GM23338 (cell line): ENCODE measurements at regions not wholly inside any gene's neighbourhood (a gene's known extent, or its start where the extent isn't known, plus 50 kb on each side); places are given as distances from the start of the nearest gene placed in this dataset.

Source experiments
- ATAC-seq: fragments of 200-7000 bp; cut with Tn5 transposase; 3 replicates; pipeline ENCODE4 v1.9.1; 2020
- DNase-seq: peaks from one replicate; pipeline ENCODE4 v3.0.0-alpha.2; 2015; ENCODE audit warnings: low spot score
- H2AFZ ChIP-seq: fragments of 200-600 bp; sonication (generic); 2 replicates; pipeline ENCODE4 v1.8.0; 2016; ENCODE audit warnings: antibody characterized with exemption, mild to moderate bottlenecking, moderate library complexity
- H3F3A ChIP-seq: fragments of 200-600 bp; sonication (generic); replicated peaks from 2 replicates; pipeline ENCODE4 v1.8.0; 2017; ENCODE audit warnings: antibody characterized with exemption, mixed run types, low read depth
- H3K27ac ChIP-seq: fragments of 200-600 bp; sonication (generic); 2 replicates; pipeline ENCODE4 v1.6.1; 2016; ENCODE audit warnings: low read depth
- H3K27me3 ChIP-seq: fragments of 200-600 bp; sonication (generic); 2 replicates; pipeline ENCODE4 v1.8.0; 2016; ENCODE audit warnings: mild to moderate bottlenecking, mixed run types, moderate library complexity; ENCODE audit not compliant: insufficient read depth
- H3K36me3 ChIP-seq: fragments of 200-600 bp; sonication (generic); 2 replicates; pipeline ENCODE4 v1.8.0; 2016; ENCODE audit warnings: mild to moderate bottlenecking; ENCODE audit not compliant: insufficient read depth
- H3K4me1 ChIP-seq: fragments of 200-600 bp; sonication (generic); 2 replicates; pipeline ENCODE4 v1.8.0; 2016; ENCODE audit warnings: mild to moderate bottlenecking, moderate library complexity; ENCODE audit not compliant: insufficient read depth
- H3K4me2 ChIP-seq: fragments of 200-600 bp; sonication (generic); 2 replicates; pipeline ENCODE4 v1.7.1; 2017; ENCODE audit warnings: mixed run types
- H3K4me3 ChIP-seq: fragments of 200-600 bp; sonication (generic); 2 replicates; pipeline ENCODE4 v1.6.1; 2016; ENCODE audit warnings: mixed run types
- H3K79me2 ChIP-seq: fragments of 200-600 bp; sonication (generic); replicated peaks from 2 replicates; pipeline ENCODE4 v1.8.0; 2017; ENCODE audit warnings: mild to moderate bottlenecking; ENCODE audit not compliant: insufficient read depth
- H3K9me2 ChIP-seq: fragments of 200-600 bp; sonication (generic); 2 replicates; pipeline ENCODE4 v1.8.0; 2017; ENCODE audit not compliant: insufficient read depth
- H4K20me1 ChIP-seq: fragments of 200-600 bp; sonication (generic); replicated peaks from 2 replicates; pipeline ENCODE4 v1.8.0; 2017; ENCODE audit warnings: mild to moderate bottlenecking; ENCODE audit not compliant: insufficient read depth
- H3K27ac Mint-ChIP-seq: 2 replicates; pipeline ENCODE4 v1.8.0; 2020; ENCODE audit warnings: inconsistent platforms, mild to moderate bottlenecking, moderate library complexity, mixed read lengths
- H3K27me3 Mint-ChIP-seq: 3 replicates; pipeline ENCODE4 v1.8.0; 2022; ENCODE audit warnings: low read depth, mild to moderate bottlenecking, moderate library complexity, mixed read lengths, inconsistent platforms; ENCODE audit not compliant: insufficient read depth, poor library complexity
- H3K36me3 Mint-ChIP-seq: 3 replicates; pipeline ENCODE4 v1.8.0; 2021; ENCODE audit warnings: low read depth, mild to moderate bottlenecking, inconsistent platforms, moderate library complexity, mixed read lengths
- H3K4me1 Mint-ChIP-seq: 3 replicates; pipeline ENCODE4 v1.8.0; 2020; ENCODE audit warnings: mild to moderate bottlenecking, inconsistent platforms, mixed read lengths
- H3K4me3 Mint-ChIP-seq: 3 replicates; pipeline ENCODE4 v1.8.0; 2021; ENCODE audit warnings: moderate library complexity, mild to moderate bottlenecking, inconsistent platforms, mixed read lengths
- H3K9me3 Mint-ChIP-seq: 3 replicates; pipeline ENCODE4 v1.8.0; 2020; ENCODE audit warnings: moderate library complexity, mild to moderate bottlenecking, inconsistent platforms, mixed read lengths
- EZH2 ChIP-seq: fragments of 200-600 bp; sonication (generic); IDR thresholded peaks from one replicate; pipeline ENCODE4 v1.8.0; 2017; ENCODE audit warnings: antibody characterized with exemption, mild to moderate bottlenecking, low read depth; ENCODE audit not compliant: unreplicated experiment
- EZH2phosphoT487 ChIP-seq: fragments of 200-600 bp; sonication (generic); IDR thresholded peaks from one replicate; pipeline ENCODE4 v1.8.1; 2018; ENCODE audit warnings: antibody characterized with exemption; ENCODE audit not compliant: unreplicated experiment
- NANOG ChIP-seq: IDR thresholded peaks from 2 replicates; pipeline ENCODE4 v1.6.1; 2016; ENCODE audit warnings: antibody characterized with exemption, borderline replicate concordance
- POLR2AphosphoS5 ChIP-seq: IDR thresholded peaks from 2 replicates; pipeline ENCODE4 v1.6.1; 2016; ENCODE audit warnings: antibody characterized with exemption, low read depth
- STAT1 ChIP-seq: IDR thresholded peaks from one replicate; pipeline ENCODE4 v1.6.1; 2016; ENCODE audit warnings: antibody characterized with exemption; ENCODE audit not compliant: unreplicated experiment
- ZNF114 ChIP-seq: fragments of 250-450 bp; sonication (Bioruptor Pico); IDR thresholded peaks from 2 replicates; pipeline ENCODE4 v1.5.0; 2020; ENCODE audit warnings: mild to moderate bottlenecking, moderate library complexity
- ZNF331 ChIP-seq: fragments of 250-450 bp; sonication (Bioruptor Pico); IDR thresholded peaks from 2 replicates; pipeline ENCODE4 v1.5.0; 2020; ENCODE audit warnings: low read depth, mild to moderate bottlenecking, moderate library complexity
- TF ChIP-seq, protein P1 (sequence below), 2 experiments: fragments of 200-600 bp in 1 of 2; sonication (generic) in 1 of 2; conservative IDR thresholded peaks; 2 replicates each; pipeline versions ENCODE4 v1.5.1 to v1.6.1; 2016 to 2017; ENCODE audit warnings: antibody characterized with exemption in 2 of 2, low read depth in 2 of 2, mild to moderate bottlenecking in 2 of 2, moderate library complexity in 1 of 2
- TF ChIP-seq, protein P2 (sequence below): IDR thresholded peaks from one replicate; pipeline ENCODE4 v1.6.1; 2018; ENCODE audit warnings: antibody characterized with exemption; ENCODE audit not compliant: unreplicated experiment
- TF ChIP-seq, protein P3 (sequence below): IDR thresholded peaks from 2 replicates; pipeline ENCODE4 v1.6.1; 2016; ENCODE audit warnings: antibody characterized with exemption

DNA sequence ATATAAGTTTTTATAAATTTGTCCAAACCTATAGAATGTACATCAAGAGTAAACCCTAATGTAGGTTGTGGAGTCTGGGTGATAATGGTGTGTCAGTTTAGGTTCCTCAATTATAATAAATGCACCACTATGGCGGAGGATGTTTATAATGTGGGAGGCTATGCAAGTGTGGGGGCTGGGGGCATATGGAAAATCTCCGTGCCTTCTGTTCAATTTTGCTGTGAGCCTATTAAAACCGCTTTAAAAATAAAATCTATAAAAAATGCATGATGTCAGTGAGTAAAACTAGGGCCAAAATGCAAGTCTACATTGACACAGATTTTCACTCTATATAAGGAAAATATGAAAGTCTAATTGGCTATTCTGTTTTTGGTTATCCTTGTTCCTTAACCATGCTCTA lies 774.9 kb upstream of the ALCAM start:
- no peak overlapping the region for H3K27ac Mint-ChIP-seq
- H3K27me3 Mint-ChIP-seq, result no peaks in the 10 kb centered on the region
- no peaks in the 10 kb centered on the region for H3K4me1 Mint-ChIP-seq
- Histone ChIP-seq H3K27me3 (no peaks in the 10 kb centered on the region), H3K79me2 (no peaks in the 10 kb centered on the region), H3F3A (no peaks in the 10 kb centered on the region), H3K4me3 (no peak overlapping the region), H3K27ac (no peak overlapping the region), H3K4me1 (no peaks in the 10 kb centered on the region), H3K4me2 (no peak overlapping the region), H4K20me1 (no peaks in the 10 kb centered on the region), H3K36me3 (no peaks in the 10 kb centered on the region), H3K9me2 (no peaks in the 10 kb centered on the region), H2AFZ (no peak overlapping the region)
- DNase-seq (no peak), ATAC-seq (no peak)
- no peaks in the 10 kb centered on the region for H3K36me3 Mint-ChIP-seq
- H3K9me3 Mint-ChIP-seq, result peaks cover 3% of the 10 kb centered on the region; the same call in 2 of the 3 replicates
- H3K4me3 Mint-ChIP-seq, result no peak overlapping the region
- TF ChIP-seq ZNF114 (no peak), ZNF331 (CRISPR knock-in tag) (no peak)

- Histone ChIP-seq H3F3A (no peaks in the 10 kb centered on the region), H3K27me3 (no peaks in the 10 kb centered on the region), H4K20me1 (no peaks in the 10 kb centered on the region), H3K4me3 (no peak overlapping the region), H3K36me3 (no peaks in the 10 kb centered on the region), H3K9me2 (no peaks in the 10 kb centered on the region), H2AFZ (no peak overlapping the region), H3K4me2 (no peak overlapping the region), H3K4me1 (no peaks in the 10 kb centered on the region), H3K27ac (no peak overlapping the region), H3K79me2 (no peaks in the 10 kb centered on the region)
- Mint-ChIP-seq H3K27me3 (peaks cover 2% of the 10 kb centered on the region), H3K36me3 (no peaks in the 10 kb centered on the region), H3K9me3 (no peaks in the 10 kb centered on the region), H3K27ac (no peak overlapping the region), H3K4me3 (no peak overlapping the region), H3K4me1 (peaks cover 4% of the 10 kb centered on the region; the same call in 1 of the 3 replicates)
- ATAC-seq, result no peak
- DNase-seq, result no peak
- no peak for TF ChIP-seq ZNF331 (CRISPR knock-in tag)
- no peak for TF ChIP-seq POLR2AphosphoS5
- TF ChIP-seq, protein P1, sequence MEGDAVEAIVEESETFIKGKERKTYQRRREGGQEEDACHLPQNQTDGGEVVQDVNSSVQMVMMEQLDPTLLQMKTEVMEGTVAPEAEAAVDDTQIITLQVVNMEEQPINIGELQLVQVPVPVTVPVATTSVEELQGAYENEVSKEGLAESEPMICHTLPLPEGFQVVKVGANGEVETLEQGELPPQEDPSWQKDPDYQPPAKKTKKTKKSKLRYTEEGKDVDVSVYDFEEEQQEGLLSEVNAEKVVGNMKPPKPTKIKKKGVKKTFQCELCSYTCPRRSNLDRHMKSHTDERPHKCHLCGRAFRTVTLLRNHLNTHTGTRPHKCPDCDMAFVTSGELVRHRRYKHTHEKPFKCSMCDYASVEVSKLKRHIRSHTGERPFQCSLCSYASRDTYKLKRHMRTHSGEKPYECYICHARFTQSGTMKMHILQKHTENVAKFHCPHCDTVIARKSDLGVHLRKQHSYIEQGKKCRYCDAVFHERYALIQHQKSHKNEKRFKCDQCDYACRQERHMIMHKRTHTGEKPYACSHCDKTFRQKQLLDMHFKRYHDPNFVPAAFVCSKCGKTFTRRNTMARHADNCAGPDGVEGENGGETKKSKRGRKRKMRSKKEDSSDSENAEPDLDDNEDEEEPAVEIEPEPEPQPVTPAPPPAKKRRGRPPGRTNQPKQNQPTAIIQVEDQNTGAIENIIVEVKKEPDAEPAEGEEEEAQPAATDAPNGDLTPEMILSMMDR (conservative IDR thresholded peaks at IDR 0.05; ENCODE audit: low read depth in 2 of 2), result no peak
- no peak for TF ChIP-seq NANOG
- TF ChIP-seq, protein P2, sequence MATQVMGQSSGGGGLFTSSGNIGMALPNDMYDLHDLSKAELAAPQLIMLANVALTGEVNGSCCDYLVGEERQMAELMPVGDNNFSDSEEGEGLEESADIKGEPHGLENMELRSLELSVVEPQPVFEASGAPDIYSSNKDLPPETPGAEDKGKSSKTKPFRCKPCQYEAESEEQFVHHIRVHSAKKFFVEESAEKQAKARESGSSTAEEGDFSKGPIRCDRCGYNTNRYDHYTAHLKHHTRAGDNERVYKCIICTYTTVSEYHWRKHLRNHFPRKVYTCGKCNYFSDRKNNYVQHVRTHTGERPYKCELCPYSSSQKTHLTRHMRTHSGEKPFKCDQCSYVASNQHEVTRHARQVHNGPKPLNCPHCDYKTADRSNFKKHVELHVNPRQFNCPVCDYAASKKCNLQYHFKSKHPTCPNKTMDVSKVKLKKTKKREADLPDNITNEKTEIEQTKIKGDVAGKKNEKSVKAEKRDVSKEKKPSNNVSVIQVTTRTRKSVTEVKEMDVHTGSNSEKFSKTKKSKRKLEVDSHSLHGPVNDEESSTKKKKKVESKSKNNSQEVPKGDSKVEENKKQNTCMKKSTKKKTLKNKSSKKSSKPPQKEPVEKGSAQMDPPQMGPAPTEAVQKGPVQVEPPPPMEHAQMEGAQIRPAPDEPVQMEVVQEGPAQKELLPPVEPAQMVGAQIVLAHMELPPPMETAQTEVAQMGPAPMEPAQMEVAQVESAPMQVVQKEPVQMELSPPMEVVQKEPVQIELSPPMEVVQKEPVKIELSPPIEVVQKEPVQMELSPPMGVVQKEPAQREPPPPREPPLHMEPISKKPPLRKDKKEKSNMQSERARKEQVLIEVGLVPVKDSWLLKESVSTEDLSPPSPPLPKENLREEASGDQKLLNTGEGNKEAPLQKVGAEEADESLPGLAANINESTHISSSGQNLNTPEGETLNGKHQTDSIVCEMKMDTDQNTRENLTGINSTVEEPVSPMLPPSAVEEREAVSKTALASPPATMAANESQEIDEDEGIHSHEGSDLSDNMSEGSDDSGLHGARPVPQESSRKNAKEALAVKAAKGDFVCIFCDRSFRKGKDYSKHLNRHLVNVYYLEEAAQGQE, result no peak
- TF ChIP-seq, protein P3, sequence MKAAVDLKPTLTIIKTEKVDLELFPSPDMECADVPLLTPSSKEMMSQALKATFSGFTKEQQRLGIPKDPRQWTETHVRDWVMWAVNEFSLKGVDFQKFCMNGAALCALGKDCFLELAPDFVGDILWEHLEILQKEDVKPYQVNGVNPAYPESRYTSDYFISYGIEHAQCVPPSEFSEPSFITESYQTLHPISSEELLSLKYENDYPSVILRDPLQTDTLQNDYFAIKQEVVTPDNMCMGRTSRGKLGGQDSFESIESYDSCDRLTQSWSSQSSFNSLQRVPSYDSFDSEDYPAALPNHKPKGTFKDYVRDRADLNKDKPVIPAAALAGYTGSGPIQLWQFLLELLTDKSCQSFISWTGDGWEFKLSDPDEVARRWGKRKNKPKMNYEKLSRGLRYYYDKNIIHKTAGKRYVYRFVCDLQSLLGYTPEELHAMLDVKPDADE, result no peak
- no peak for TF ChIP-seq EZH2
- no peak for TF ChIP-seq EZH2phosphoT487
- no peak for TF ChIP-seq STAT1
Measured at GRCh38 chr3:104594491-104594890, 772.2 kb upstream of the ALCAM start.
